H9 (cell line): ENCODE measurements at regions not wholly inside any gene's neighbourhood (a gene's known extent, or its start where the extent isn't known, plus 50 kb on each side); places are given as distances from the start of the nearest gene placed in this dataset.

Experiments
- DNase-seq: peaks from one replicate; pipeline ENCODE4 v3.0.0-alpha.2; 2017
- H2AFZ ChIP-seq: one replicate; pipeline ENCODE4 v1.6.1; 2013; ENCODE audit warnings: mild to moderate bottlenecking, low read length, control low read depth, moderate library complexity
- H2AK5ac ChIP-seq: 2 replicates; pipeline ENCODE4 v1.6.1; 2013; ENCODE audit warnings: low read length, control low read depth, mixed read lengths; ENCODE audit not compliant: insufficient read length
- H2BK120ac ChIP-seq: one replicate; pipeline ENCODE4 v1.6.1; 2013; ENCODE audit warnings: low read depth, mild to moderate bottlenecking, low read length, control low read depth, inconsistent platforms; ENCODE audit not compliant: poor library complexity, severe bottlenecking
- H2BK12ac ChIP-seq: 2 replicates; pipeline ENCODE4 v1.6.1; 2013; ENCODE audit warnings: low read length, control low read depth, mixed read lengths, low read depth; ENCODE audit not compliant: insufficient read length
- H2BK15ac ChIP-seq: 2 replicates; pipeline ENCODE4 v1.6.1; 2013; ENCODE audit warnings: low read depth, low read length, control low read depth
- H2BK20ac ChIP-seq: one replicate; pipeline ENCODE4 v1.6.1; 2013; ENCODE audit warnings: low read depth, mild to moderate bottlenecking, low read length, control low read depth, inconsistent platforms; ENCODE audit not compliant: poor library complexity, severe bottlenecking
- H2BK5ac ChIP-seq: 2 replicates; pipeline ENCODE4 v1.6.1; 2013; ENCODE audit warnings: low read length, control low read depth, mixed read lengths; ENCODE audit not compliant: insufficient read length
- H3K14ac ChIP-seq: 2 replicates; pipeline ENCODE4 v1.6.1; 2013; ENCODE audit warnings: low read length, control low read depth; ENCODE audit not compliant: insufficient read depth
- H3K18ac ChIP-seq: 2 replicates; pipeline ENCODE4 v1.6.1; 2013; ENCODE audit warnings: low read depth, mild to moderate bottlenecking, mixed read lengths, low read length, control low read depth; ENCODE audit not compliant: insufficient read length
- H3K23ac ChIP-seq: 2 replicates; pipeline ENCODE4 v1.6.1; 2013; ENCODE audit warnings: low read length, control low read depth, mixed read lengths, low read depth; ENCODE audit not compliant: insufficient read length
- H3K23me2 ChIP-seq: 2 replicates; pipeline ENCODE4 v1.6.1; 2013; ENCODE audit warnings: low read depth, mild to moderate bottlenecking, mixed read lengths, low read length, control low read depth; ENCODE audit not compliant: insufficient read length, poor library complexity, severe bottlenecking
- H3K27ac ChIP-seq: 2 replicates; pipeline ENCODE4 v1.5.1; 2013; ENCODE audit warnings: low read length, control low read depth, mixed read lengths, low read depth; ENCODE audit not compliant: insufficient read length
- H3K27me3 ChIP-seq: 2 replicates; pipeline ENCODE4 v1.6.1; 2013; ENCODE audit warnings: low read length, control low read depth, inconsistent platforms; ENCODE audit not compliant: insufficient read depth
- H3K4ac ChIP-seq: 2 replicates; pipeline ENCODE4 v1.6.1; 2013; ENCODE audit warnings: low read depth, mild to moderate bottlenecking, control low read depth, inconsistent platforms, low read length, moderate library complexity
- H3K4me1 ChIP-seq: 2 replicates; pipeline ENCODE4 v1.6.1; 2013; ENCODE audit warnings: low read length, control low read depth, inconsistent platforms; ENCODE audit not compliant: insufficient read depth
- H3K4me2 ChIP-seq: 2 replicates; pipeline ENCODE4 v1.6.1; 2013; ENCODE audit warnings: low read length, control low read depth, mixed read lengths; ENCODE audit not compliant: insufficient read length, insufficient read depth
- H3K56ac ChIP-seq: 2 replicates; pipeline ENCODE4 v1.6.1; 2013; ENCODE audit warnings: low read depth, mild to moderate bottlenecking, mixed read lengths, low read length, control low read depth; ENCODE audit not compliant: insufficient read length
- H3K79me1 ChIP-seq: 2 replicates; pipeline ENCODE4 v1.6.1; 2013; ENCODE audit warnings: low read depth, mild to moderate bottlenecking, moderate library complexity, low read length, control low read depth, inconsistent platforms; ENCODE audit not compliant: insufficient read depth, poor library complexity, severe bottlenecking
- H3K79me2 ChIP-seq: 2 replicates; pipeline ENCODE4 v1.6.1; 2013; ENCODE audit warnings: low read length, control low read depth, inconsistent platforms; ENCODE audit not compliant: insufficient read depth
- H3K9ac ChIP-seq: 2 replicates; pipeline ENCODE4 v1.6.1; 2013; ENCODE audit warnings: low read length, control low read depth, mixed read lengths; ENCODE audit not compliant: insufficient read length; ENCODE audit errors: extremely low read depth
- H3K9me3 ChIP-seq: one replicate; pipeline ENCODE4 v1.6.1; 2013; ENCODE audit warnings: low read depth, low read length, inconsistent platforms; ENCODE audit not compliant: control insufficient read depth
- H3T11ph ChIP-seq: one replicate; pipeline ENCODE4 v1.6.1; 2013; ENCODE audit warnings: mild to moderate bottlenecking, low read length, control low read depth, inconsistent platforms
- H4K20me1 ChIP-seq: one replicate; pipeline ENCODE4 v1.6.1; 2013; ENCODE audit not compliant: control insufficient read depth, insufficient read length, insufficient read depth
- H4K5ac ChIP-seq: 2 replicates; pipeline ENCODE4 v1.6.1; 2013; ENCODE audit warnings: low read depth, mild to moderate bottlenecking, mixed read lengths, low read length, control low read depth; ENCODE audit not compliant: insufficient read length
- H4K8ac ChIP-seq: replicated peaks from 2 replicates; pipeline ENCODE4 v1.6.1; 2013; ENCODE audit warnings: low read length, control low read depth, mixed read lengths, low read depth; ENCODE audit not compliant: insufficient read length
- H4K91ac ChIP-seq: 2 replicates; pipeline ENCODE4 v1.6.1; 2013; ENCODE audit warnings: low read depth, mild to moderate bottlenecking, moderate library complexity, mixed read lengths, low read length, control low read depth; ENCODE audit not compliant: insufficient read length
- H3K27ac Mint-ChIP-seq, 3 experiments: 2 replicates in 2 of 3; 3 replicates in 1 of 3; pipeline ENCODE4 v1.8.0; 2020 to 2021; ENCODE audit warnings: mixed read lengths in 3 of 3, mild to moderate bottlenecking in 1 of 3, moderate library complexity in 1 of 3
- H3K27me3 Mint-ChIP-seq: 2 replicates; pipeline ENCODE4 v1.8.0; 2021; ENCODE audit warnings: low read depth, mild to moderate bottlenecking, moderate library complexity, mixed read lengths
- H3K36me3 Mint-ChIP-seq, 3 experiments: 2 replicates in 2 of 3; 3 replicates in 1 of 3; pipeline ENCODE4 v1.8.0; 2020 to 2021; ENCODE audit warnings: low read depth in 3 of 3, mixed read lengths in 3 of 3; ENCODE audit not compliant: insufficient read depth in 1 of 3
- H3K4me1 Mint-ChIP-seq, 2 experiments: 2 replicates each; pipeline ENCODE4 v1.8.0; 2020; ENCODE audit warnings: mixed read lengths in 2 of 2
- H3K4me3 Mint-ChIP-seq, 2 experiments: 2 replicates in 1 of 2; 3 replicates in 1 of 2; pipeline ENCODE4 v1.8.0; 2020 to 2021; ENCODE audit warnings: mild to moderate bottlenecking in 2 of 2, mixed read lengths in 2 of 2, moderate library complexity in 1 of 2
- H3K9me3 Mint-ChIP-seq, 2 experiments: 2 replicates in 1 of 2; 3 replicates in 1 of 2; pipeline ENCODE4 v1.8.0; 2020; ENCODE audit warnings: mild to moderate bottlenecking in 2 of 2, mixed read lengths in 2 of 2, moderate library complexity in 1 of 2
- WGBS: extraction: QIAGEN DNeasy Blood & Tissue Kit; methylation state at CpG from one replicate; pipeline ENCODE4 v1.1.7; 2013; ENCODE audit warnings: missing lambda C conversion rate, low lambda C conversion rate, mixed read lengths; ENCODE audit not compliant: insufficient read length; ENCODE audit errors: extremely low coverage; 5-methylcytosine and 5-hydroxymethylcytosine counted together
- TF ChIP-seq, protein P1 (sequence below): fragments of 200-600 bp; sonication (generic); conservative IDR thresholded peaks from 3 replicates; pipeline ENCODE4 v1.8.0; 2021; ENCODE audit warnings: antibody characterized with exemption, mild to moderate bottlenecking

DNA sequence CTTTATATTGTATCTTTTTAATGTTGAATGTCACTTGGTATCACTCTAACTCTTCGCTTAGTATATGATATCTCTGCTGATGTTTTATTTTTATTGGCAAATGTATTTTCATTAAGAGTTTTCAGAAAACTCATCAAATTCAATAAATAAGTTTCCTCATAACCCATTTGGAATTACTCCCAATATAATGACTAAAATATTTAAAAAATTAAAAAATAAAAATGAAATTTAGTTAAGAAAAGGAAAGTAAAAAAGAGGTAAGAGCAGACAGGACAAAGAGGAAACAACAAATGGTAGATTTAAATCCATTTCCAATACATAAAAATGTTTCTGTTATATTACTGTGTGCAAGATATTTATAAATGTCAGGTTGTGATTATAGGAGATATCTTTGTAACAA is 548.9 kb upstream of the SPRY2 start:
- H3K27me3 ChIP-seq, result no peaks in the 10 kb centered on the region
- no peaks in the 10 kb centered on the region for H3K23me2 ChIP-seq
- H3K4me1 Mint-ChIP-seq, result no peaks in the 10 kb centered on the region
- H2BK15ac ChIP-seq, result no peak overlapping the region
- H3K23ac ChIP-seq, result no peak overlapping the region
- no peaks in the 10 kb centered on the region for H3K79me2 ChIP-seq
- no peak overlapping the region for H2BK20ac ChIP-seq
- H3K27ac Mint-ChIP-seq, result no peak overlapping the region
- no peak overlapping the region for H3T11ph ChIP-seq
- no peaks in the 10 kb centered on the region for H4K20me1 ChIP-seq
- H3K18ac ChIP-seq, result no peak overlapping the region
- H3K4me1 ChIP-seq, result no peaks in the 10 kb centered on the region
- no peak overlapping the region for H3K14ac ChIP-seq
- no peaks in the 10 kb centered on the region; the same call in 1 of the 2 replicates for H3K27me3 Mint-ChIP-seq
- TF ChIP-seq, protein P1, sequence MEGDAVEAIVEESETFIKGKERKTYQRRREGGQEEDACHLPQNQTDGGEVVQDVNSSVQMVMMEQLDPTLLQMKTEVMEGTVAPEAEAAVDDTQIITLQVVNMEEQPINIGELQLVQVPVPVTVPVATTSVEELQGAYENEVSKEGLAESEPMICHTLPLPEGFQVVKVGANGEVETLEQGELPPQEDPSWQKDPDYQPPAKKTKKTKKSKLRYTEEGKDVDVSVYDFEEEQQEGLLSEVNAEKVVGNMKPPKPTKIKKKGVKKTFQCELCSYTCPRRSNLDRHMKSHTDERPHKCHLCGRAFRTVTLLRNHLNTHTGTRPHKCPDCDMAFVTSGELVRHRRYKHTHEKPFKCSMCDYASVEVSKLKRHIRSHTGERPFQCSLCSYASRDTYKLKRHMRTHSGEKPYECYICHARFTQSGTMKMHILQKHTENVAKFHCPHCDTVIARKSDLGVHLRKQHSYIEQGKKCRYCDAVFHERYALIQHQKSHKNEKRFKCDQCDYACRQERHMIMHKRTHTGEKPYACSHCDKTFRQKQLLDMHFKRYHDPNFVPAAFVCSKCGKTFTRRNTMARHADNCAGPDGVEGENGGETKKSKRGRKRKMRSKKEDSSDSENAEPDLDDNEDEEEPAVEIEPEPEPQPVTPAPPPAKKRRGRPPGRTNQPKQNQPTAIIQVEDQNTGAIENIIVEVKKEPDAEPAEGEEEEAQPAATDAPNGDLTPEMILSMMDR, result no peak
- no peak overlapping the region for H2BK120ac ChIP-seq
- no peak overlapping the region for H3K27ac ChIP-seq
- no CpG with 5 or more reads among the region's 1 CpG for WGBS
- no peaks in the 10 kb centered on the region for H3K79me1 ChIP-seq
- H3K9ac ChIP-seq, result no peak overlapping the region
- H4K8ac ChIP-seq, result no peak overlapping the region
- H2BK5ac ChIP-seq, result no peak overlapping the region
- DNase-seq, result no peak
- H3K56ac ChIP-seq, result no peak overlapping the region
- no peak overlapping the region for H4K5ac ChIP-seq
- no peak overlapping the region for H3K4me3 Mint-ChIP-seq
- H3K36me3 Mint-ChIP-seq, result no peaks in the 10 kb centered on the region
- H3K9me3 ChIP-seq, result no peaks in the 10 kb centered on the region
- H3K4me2 ChIP-seq, result no peak overlapping the region
- H4K91ac ChIP-seq, result no peak overlapping the region
- no peak overlapping the region for H2AK5ac ChIP-seq
- H2AFZ ChIP-seq, result no peak overlapping the region
- no peak overlapping the region for H3K4ac ChIP-seq
- H2BK12ac ChIP-seq, result no peak overlapping the region
- no peaks in the 10 kb centered on the region for H3K9me3 Mint-ChIP-seq
